OCI-LY3 (cell line): ENCODE measurements at regions not wholly inside any gene's neighbourhood (a gene's known extent, or its start where the extent isn't known, plus 50 kb on each side); places are given as distances from the start of the nearest gene placed in this dataset.
"Not testable (repeated sequence)": the region's sequence is repeated elsewhere in the genome, so short reads cannot be mapped to it uniquely, and the experiment has no call there.

Experiments used
- H2AFZ ChIP-seq: fragments of 200-600, 300-600 bp; shearing (Covaris generic); 2 replicates; pipeline ENCODE4 v1.6.0; 2014; ENCODE audit warnings: antibody characterized with exemption, low read depth, low read length
- H3K27ac ChIP-seq: fragments of 200-600, 300-600 bp; sonication (generic); 2 replicates; pipeline ENCODE4 v1.5.1; 2014; ENCODE audit warnings: mild to moderate bottlenecking, low read length, moderate library complexity, mixed read lengths
- H3K27me3 ChIP-seq: fragments of 200-600, 300-600 bp; sonication (generic); 2 replicates; pipeline ENCODE4 v1.6.1; 2014; ENCODE audit warnings: low read depth, low read length, mixed read lengths
- H3K36me3 ChIP-seq: fragments of 200-600, 300-600 bp; sonication (generic); replicated peaks from 2 replicates; pipeline ENCODE3; 2014; ENCODE audit warnings: low read depth, low read length, mixed read lengths
- H3K4me1 ChIP-seq: fragments of 300-600, 200-600 bp; sonication (generic); 2 replicates; pipeline ENCODE4 v1.6.1; 2014; ENCODE audit warnings: low read length, mixed read lengths
- H3K4me2 ChIP-seq: fragments of 200-600, 300-600 bp; sonication (generic); 2 replicates; pipeline ENCODE4 v1.6.1; 2014; ENCODE audit warnings: low read length, mixed read lengths
- H3K4me3 ChIP-seq: fragments of 300-600, 200-600 bp; sonication (generic); 2 replicates; pipeline ENCODE4 v1.5.1; 2014; ENCODE audit warnings: antibody characterized with exemption, mild to moderate bottlenecking, low read length, moderate library complexity
- H3K79me2 ChIP-seq: fragments of 300-600, 200-600 bp; shearing (Covaris generic); 2 replicates; pipeline ENCODE4 v1.6.1; 2014; ENCODE audit warnings: mild to moderate bottlenecking, low read length, mixed read lengths
- H3K9ac ChIP-seq: fragments of 300-600, 200-600 bp; shearing (Covaris generic); 2 replicates; pipeline ENCODE4 v1.6.0; 2014; ENCODE audit warnings: mild to moderate bottlenecking, low read length, moderate library complexity
- H3K9me3 ChIP-seq: fragments of 200-600, 300-600 bp; shearing (Covaris generic); 2 replicates; pipeline ENCODE4 v1.6.1; 2014; ENCODE audit warnings: low read length, mixed read lengths; ENCODE audit not compliant: insufficient read depth
- H4K20me1 ChIP-seq: fragments of 200-600, 300-600 bp; sonication (generic); 2 replicates; pipeline ENCODE4 v1.6.1; 2016; ENCODE audit warnings: low read length, mixed read lengths; ENCODE audit not compliant: insufficient read depth
- EZH2phosphoT487 ChIP-seq: fragments of 200-600 bp; shearing (Covaris generic); IDR thresholded peaks from 2 replicates; pipeline ENCODE4 v1.6.1; 2018; ENCODE audit warnings: antibody characterized with exemption, mixed run types, low read depth
- TF ChIP-seq, protein P1 (sequence below): fragments of 200-600, 300-600 bp; sonication (generic); IDR thresholded peaks from 2 replicates; pipeline ENCODE4 v1.5.1; 2014; ENCODE audit warnings: antibody characterized with exemption, low read length, low read depth

DNA sequence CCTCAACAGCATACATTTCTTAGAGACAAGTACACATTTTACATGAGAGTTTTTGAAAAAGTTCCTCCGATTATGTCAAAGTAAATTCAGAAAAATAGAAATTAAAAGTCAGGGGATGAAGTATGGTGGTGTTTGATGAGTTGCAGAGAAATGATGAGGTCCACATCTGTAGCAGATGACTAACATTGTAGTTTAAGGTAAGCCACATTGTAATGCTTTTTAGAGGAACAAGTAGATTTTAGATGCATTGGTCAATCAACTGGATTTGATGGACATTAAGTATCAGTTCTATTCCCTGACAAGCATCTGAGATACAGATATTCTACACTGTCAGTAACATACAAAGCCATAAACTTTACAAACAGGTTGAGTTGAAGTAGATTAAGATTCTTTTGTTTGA, 402.4 kb upstream of the RORB start:
- no peak overlapping the region for H3K27ac ChIP-seq
- H4K20me1 ChIP-seq = no peaks in the 10 kb centered on the region
- H3K9me3 ChIP-seq = no peaks in the 10 kb centered on the region
- H3K27me3 ChIP-seq = no peaks in the 10 kb centered on the region
- no peak overlapping the region for H3K9ac ChIP-seq
- no peak overlapping the region for H3K4me2 ChIP-seq
- H3K36me3 ChIP-seq = no peaks in the 10 kb centered on the region
- H3K4me1 ChIP-seq = no peaks in the 10 kb centered on the region
- no peak overlapping the region for H3K4me3 ChIP-seq
- no peaks in the 10 kb centered on the region for H3K79me2 ChIP-seq
- no peak overlapping the region for H2AFZ ChIP-seq
- TF ChIP-seq, protein P1, sequence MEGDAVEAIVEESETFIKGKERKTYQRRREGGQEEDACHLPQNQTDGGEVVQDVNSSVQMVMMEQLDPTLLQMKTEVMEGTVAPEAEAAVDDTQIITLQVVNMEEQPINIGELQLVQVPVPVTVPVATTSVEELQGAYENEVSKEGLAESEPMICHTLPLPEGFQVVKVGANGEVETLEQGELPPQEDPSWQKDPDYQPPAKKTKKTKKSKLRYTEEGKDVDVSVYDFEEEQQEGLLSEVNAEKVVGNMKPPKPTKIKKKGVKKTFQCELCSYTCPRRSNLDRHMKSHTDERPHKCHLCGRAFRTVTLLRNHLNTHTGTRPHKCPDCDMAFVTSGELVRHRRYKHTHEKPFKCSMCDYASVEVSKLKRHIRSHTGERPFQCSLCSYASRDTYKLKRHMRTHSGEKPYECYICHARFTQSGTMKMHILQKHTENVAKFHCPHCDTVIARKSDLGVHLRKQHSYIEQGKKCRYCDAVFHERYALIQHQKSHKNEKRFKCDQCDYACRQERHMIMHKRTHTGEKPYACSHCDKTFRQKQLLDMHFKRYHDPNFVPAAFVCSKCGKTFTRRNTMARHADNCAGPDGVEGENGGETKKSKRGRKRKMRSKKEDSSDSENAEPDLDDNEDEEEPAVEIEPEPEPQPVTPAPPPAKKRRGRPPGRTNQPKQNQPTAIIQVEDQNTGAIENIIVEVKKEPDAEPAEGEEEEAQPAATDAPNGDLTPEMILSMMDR = no peak
- TF ChIP-seq EZH2phosphoT487 = no peak

DNA sequence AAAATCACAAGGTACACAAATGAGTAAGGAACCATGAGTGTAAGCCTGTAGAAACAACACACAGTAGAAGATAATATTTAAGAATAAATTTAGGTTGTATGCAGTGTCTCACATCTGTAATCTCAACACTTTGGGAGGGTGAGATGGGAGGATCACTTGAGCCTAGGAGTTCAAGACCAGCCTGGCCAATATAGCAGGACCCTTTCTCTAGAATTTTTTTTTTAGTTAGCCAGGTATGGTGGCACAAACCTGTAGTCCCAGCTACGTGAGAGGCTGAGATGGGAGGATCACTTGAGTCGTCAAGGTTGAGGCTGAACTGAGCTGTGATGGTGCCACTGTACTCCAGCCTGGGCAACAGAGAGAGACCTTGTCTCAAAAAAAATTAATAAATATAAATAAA, 401.2 kb upstream of the RORB start:
- no peaks in the 10 kb centered on the region for H3K36me3 ChIP-seq
- TF ChIP-seq, protein P1 = no peak
- TF ChIP-seq EZH2phosphoT487 = no peak
- H2AFZ ChIP-seq = no peak overlapping the region
- H3K9ac ChIP-seq = no peak overlapping the region
- no peak overlapping the region for H3K4me3 ChIP-seq
- H3K4me2 ChIP-seq = no peak overlapping the region
- H3K9me3 ChIP-seq = no peaks in the 10 kb centered on the region
- no peaks in the 10 kb centered on the region for H3K27me3 ChIP-seq
- H4K20me1 ChIP-seq = no peaks in the 10 kb centered on the region
- no peak overlapping the region for H3K27ac ChIP-seq
- H3K79me2 ChIP-seq = no peaks in the 10 kb centered on the region
- H3K4me1 ChIP-seq = no peaks in the 10 kb centered on the region

DNA sequence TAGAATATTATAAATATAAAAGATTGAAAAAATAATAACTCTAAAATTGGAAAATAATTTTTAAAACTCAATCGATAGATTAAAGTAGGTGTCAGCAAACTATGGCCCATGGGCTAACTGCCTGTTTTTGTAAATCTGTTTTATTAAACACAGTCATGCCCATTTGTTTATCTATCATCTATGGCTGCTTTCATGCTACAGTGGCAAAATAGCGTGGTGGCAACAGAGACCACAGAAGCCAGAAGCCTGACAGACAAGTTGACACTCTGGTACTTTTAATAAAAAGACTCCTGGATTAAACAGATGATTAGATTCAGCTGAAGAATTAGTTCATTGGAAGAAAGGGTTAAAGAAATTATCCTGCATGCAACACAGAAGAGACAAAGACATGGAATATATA, 400.7 kb upstream of the RORB start:
- no peak overlapping the region for H3K4me3 ChIP-seq
- H4K20me1 ChIP-seq = no peaks in the 10 kb centered on the region
- H3K4me2 ChIP-seq = no peak overlapping the region
- no peak for TF ChIP-seq EZH2phosphoT487
- TF ChIP-seq, protein P1 = no peak
- no peaks in the 10 kb centered on the region for H3K9me3 ChIP-seq
- no peaks in the 10 kb centered on the region for H3K36me3 ChIP-seq
- H3K27me3 ChIP-seq = no peaks in the 10 kb centered on the region
- H3K4me1 ChIP-seq = no peaks in the 10 kb centered on the region
- H3K9ac ChIP-seq = no peak overlapping the region
- no peak overlapping the region for H2AFZ ChIP-seq
- no peaks in the 10 kb centered on the region for H3K79me2 ChIP-seq
- H3K27ac ChIP-seq = no peak overlapping the region

DNA sequence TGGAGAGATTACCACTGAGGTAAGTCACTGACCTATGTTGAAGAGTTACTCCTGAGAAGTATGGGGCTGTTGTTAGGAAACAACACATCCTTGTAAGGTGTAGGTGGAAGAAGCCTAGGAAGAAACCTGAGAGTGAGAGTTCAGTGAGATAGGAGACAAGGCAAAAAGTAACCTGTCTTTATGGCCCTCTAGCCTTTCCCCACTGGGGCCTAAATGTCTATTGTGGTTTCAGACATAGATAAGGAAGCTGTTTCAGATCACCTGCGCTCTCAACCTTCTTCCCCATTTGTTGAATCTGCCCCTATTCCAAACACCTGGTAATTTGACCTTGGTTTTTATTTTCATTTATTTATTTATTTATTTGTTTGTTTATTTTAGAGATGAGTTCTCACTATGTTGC, 397.1 kb upstream of the RORB start:
- H2AFZ ChIP-seq = no peak overlapping the region
- no peak overlapping the region for H3K4me3 ChIP-seq
- no peak overlapping the region for H3K9ac ChIP-seq
- no peaks in the 10 kb centered on the region for H3K36me3 ChIP-seq
- no peak for TF ChIP-seq EZH2phosphoT487
- TF ChIP-seq, protein P1 = no peak
- no peaks in the 10 kb centered on the region for H4K20me1 ChIP-seq
- H3K4me2 ChIP-seq = no peak overlapping the region
- H3K27ac ChIP-seq = no peak overlapping the region
- H3K9me3 ChIP-seq = no peaks in the 10 kb centered on the region
- H3K79me2 ChIP-seq = no peaks in the 10 kb centered on the region
- H3K27me3 ChIP-seq = no peaks in the 10 kb centered on the region
- H3K4me1 ChIP-seq = no peaks in the 10 kb centered on the region

DNA sequence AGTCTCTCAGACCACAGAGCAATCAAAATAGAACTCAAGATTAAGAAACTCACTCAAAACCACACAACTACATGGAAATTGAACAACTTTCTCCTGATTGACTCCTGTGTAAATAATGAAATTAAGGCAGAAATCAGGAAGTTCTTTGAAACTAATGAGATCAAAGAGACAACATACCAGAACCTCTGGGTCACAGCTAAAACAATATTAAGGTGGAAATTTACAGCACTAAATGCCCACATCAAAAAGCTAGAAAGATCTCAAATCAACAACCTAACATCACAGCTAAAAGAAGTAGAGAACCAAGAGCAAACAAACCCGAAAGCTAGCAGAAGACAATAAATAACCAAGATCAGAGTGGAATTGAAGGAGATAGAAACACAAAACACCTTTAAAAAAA, 395.0 kb upstream of the RORB start:
- not testable (repeated sequence) for H3K36me3 ChIP-seq

More for the DNA sequence above, 395.0 kb upstream of the RORB start:
- H3K4me1 ChIP-seq, H3K79me2 ChIP-seq, H3K27me3 ChIP-seq, H3K27ac ChIP-seq, H3K4me3 ChIP-seq, H3K9me3 ChIP-seq, H2AFZ ChIP-seq, H4K20me1 ChIP-seq, H3K9ac ChIP-seq, H3K4me2 ChIP-seq: not testable (repeated sequence)
